ENCODE measurements at regions not wholly inside any gene's neighbourhood (a gene's known extent, or its start where the extent isn't known, plus 50 kb on each side); places are given as distances from the start of the nearest gene placed in this dataset.

GRCh38 chr2:204042401-204042800 is 105.8 kb downstream of the ICOS start:
- TF ChIP-seq POLR2AphosphoS5 (IDR thresholded peaks at IDR 0.05; ENCODE audit: borderline replicate concordance, low read depth, low read length) (no peak), EZH2 (IDR thresholded peaks at IDR 0.05) (no peak)
